ENCODE measurements at regions not wholly inside any gene's neighbourhood (a gene's known extent, or its start where the extent isn't known, plus 50 kb on each side); places are given as distances from the start of the nearest gene placed in this dataset.

DNA sequence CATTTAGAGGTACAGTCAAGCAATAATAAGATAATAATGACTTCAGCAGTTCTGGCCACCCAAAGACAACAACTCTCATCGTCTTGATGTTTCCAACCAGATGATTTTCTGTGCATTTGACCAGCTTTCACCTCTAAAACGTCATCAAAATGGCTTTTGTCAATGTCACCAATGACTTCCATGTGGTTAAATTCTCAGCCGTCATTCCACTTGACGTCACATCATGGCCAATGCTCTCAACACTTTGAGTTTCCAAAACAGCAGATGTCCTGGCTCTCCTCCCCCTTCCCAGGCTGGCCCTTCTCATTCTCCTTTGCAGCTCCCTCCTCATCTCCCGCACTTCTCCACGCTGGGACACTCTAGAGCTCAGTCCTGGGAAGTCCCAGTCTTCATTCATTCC, 258.3 kb downstream of the BCL2 start:
- no peak for TF ChIP-seq CEBPB (IDR thresholded peaks at IDR 0.05; ENCODE audit: low read depth, low read length)
- no peak for TF ChIP-seq RFX5 (IDR thresholded peaks at IDR 0.05; ENCODE audit: low read depth, low read length)
- TF ChIP-seq, protein P1, sequence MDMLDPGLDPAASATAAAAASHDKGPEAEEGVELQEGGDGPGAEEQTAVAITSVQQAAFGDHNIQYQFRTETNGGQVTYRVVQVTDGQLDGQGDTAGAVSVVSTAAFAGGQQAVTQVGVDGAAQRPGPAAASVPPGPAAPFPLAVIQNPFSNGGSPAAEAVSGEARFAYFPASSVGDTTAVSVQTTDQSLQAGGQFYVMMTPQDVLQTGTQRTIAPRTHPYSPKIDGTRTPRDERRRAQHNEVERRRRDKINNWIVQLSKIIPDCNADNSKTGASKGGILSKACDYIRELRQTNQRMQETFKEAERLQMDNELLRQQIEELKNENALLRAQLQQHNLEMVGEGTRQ (IDR thresholded peaks at IDR 0.05; ENCODE audit: low read depth, low read length), result no peak
- TF ChIP-seq CTCF (conservative IDR thresholded peaks at IDR 0.05; ENCODE audit: low read depth, low read length), result no peak
- no peak for TF ChIP-seq MAFK (IDR thresholded peaks at IDR 0.05; ENCODE audit: low read depth, low read length)
- TF ChIP-seq FOS (IDR thresholded peaks at IDR 0.05; ENCODE audit: low read depth, low read length), result no peak
- TF ChIP-seq, protein P2, sequence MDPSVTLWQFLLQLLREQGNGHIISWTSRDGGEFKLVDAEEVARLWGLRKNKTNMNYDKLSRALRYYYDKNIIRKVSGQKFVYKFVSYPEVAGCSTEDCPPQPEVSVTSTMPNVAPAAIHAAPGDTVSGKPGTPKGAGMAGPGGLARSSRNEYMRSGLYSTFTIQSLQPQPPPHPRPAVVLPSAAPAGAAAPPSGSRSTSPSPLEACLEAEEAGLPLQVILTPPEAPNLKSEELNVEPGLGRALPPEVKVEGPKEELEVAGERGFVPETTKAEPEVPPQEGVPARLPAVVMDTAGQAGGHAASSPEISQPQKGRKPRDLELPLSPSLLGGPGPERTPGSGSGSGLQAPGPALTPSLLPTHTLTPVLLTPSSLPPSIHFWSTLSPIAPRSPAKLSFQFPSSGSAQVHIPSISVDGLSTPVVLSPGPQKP (IDR thresholded peaks at IDR 0.05; ENCODE audit: borderline replicate concordance, low read depth, low read length), result no peak
- no peak for TF ChIP-seq POLR2A (IDR thresholded peaks at IDR 0.05; ENCODE audit: low read depth, low read length)
- TF ChIP-seq SMC3 (IDR thresholded peaks at IDR 0.05; ENCODE audit: low read depth, low read length), result no peak
- TF ChIP-seq MXI1 (IDR thresholded peaks at IDR 0.05; ENCODE audit: borderline replicate concordance, low read depth, low read length), result no peak
- TF ChIP-seq MAZ (IDR thresholded peaks at IDR 0.05; ENCODE audit: borderline replicate concordance, low read depth, low read length), result no peak
- TF ChIP-seq RAD21 (IDR thresholded peaks at IDR 0.05; ENCODE audit: low read length), result no peak
- no peak for TF ChIP-seq BHLHE40 (IDR thresholded peaks at IDR 0.05; ENCODE audit: low read depth, low read length)
- no peak for TF ChIP-seq RCOR1 (IDR thresholded peaks at IDR 0.05; ENCODE audit: insufficient replicate concordance, low read length)
